ENCODE measurements at regions not wholly inside any gene's neighbourhood (a gene's known extent, or its start where the extent isn't known, plus 50 kb on each side); places are given as distances from the start of the nearest gene placed in this dataset.

DNA sequence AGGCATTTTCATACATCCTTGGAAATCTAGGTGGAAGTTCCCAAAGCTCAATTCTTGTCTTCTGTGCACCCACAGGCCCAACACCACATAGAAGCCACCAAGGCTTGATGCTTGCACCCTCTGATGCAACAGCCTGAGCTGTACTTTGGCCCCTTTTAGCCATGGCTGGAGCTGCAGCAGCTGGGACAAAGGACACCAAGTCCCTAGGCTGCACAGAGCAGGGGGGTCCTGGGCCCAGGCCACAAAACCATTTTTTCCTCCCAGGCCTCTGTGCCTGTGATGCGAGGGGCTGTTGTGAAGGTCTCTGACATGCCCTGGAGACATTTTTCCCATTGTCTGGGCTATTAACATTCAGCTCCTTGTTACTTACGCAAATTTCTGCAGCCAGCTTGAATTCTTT, 124.0 kb upstream of the S100G start:
- H4K12ac ChIP-seq (ENCODE audit: low read depth, low read length) = no peak overlapping the region

DNA sequence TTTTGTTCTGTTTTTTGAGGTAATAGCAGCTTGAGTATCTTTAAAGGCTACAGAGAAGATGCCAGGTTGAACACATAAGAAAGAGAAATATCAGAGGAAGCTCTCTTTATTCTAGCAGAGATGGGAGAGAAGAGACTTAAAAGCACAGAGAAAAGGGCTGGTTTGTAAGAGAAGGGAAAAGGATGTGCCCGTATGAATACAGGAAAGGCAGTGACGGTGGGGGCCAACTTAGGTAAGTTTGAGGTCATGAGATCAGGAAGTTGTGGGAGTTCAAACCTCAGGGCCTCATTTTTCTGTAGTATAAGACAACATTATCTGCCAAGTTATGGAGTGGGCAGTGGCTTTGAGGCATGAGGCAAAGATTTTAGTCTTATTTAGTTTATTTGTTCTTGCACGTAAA, 121.3 kb upstream of the S100G start:
- Histone ChIP-seq H3K27me3 (ENCODE audit: insufficient read depth, low read length) (no peaks in the 10 kb centered on the region), H3K18ac (ENCODE audit: low read length) (no peak overlapping the region), H3K9me3 (ENCODE audit: insufficient read depth, low read depth, low read length) (no peaks in the 10 kb centered on the region), H3K9ac (ENCODE audit: low read length) (no peak overlapping the region), H3K4me2 (ENCODE audit: low read length) (no peak overlapping the region), H3K4me1 (ENCODE audit: control insufficient read depth in 1 of 2, insufficient read depth in 2 of 2, low read length in 2 of 2) (no peaks in the 10 kb centered on the region), H4K8ac (ENCODE audit: low read depth, low read length) (no peak overlapping the region), H3K14ac (ENCODE audit: low read length) (no peak overlapping the region), H3K23ac (ENCODE audit: low read length) (no peak overlapping the region), H4K12ac (ENCODE audit: low read depth, low read length) (no peak overlapping the region), H2AK5ac (ENCODE audit: low read length) (no peak overlapping the region), H2AFZ (ENCODE audit: insufficient read depth, low read length, poor library complexity) (no peak overlapping the region), H3K79me1 (ENCODE audit: low read length) (no peaks in the 10 kb centered on the region), H3K4me3 (ENCODE audit: low read depth, low read length) (no peak overlapping the region), H2BK12ac (ENCODE audit: low read length) (no peak overlapping the region), H3K27ac (ENCODE audit: low read depth, low read length) (no peak overlapping the region), H2BK120ac (ENCODE audit: insufficient read depth, low read length, poor library complexity) (no peak overlapping the region), H4K91ac (ENCODE audit: low read depth, low read length) (no peak overlapping the region), H3K4ac (ENCODE audit: low read depth, low read length) (no peak overlapping the region), H3K79me2 (ENCODE audit: control insufficient read depth, insufficient read depth, low read length, poor library complexity) (no peaks in the 10 kb centered on the region), H3K36me3 (ENCODE audit: control insufficient read depth in 1 of 2, insufficient read depth in 2 of 2, low read length in 2 of 2) (no peaks in the 10 kb centered on the region), H2BK5ac (ENCODE audit: low read depth, low read length, poor library complexity) (no peak overlapping the region)
- no peak for DNase-seq
- WGBS (ENCODE audit: extremely low coverage, insufficient coverage, insufficient read length) = no CpG with 5 or more reads among the region's 3 CpGs

More for the DNA sequence above, 124.0 kb upstream of the S100G start:
- Histone ChIP-seq H4K91ac (ENCODE audit: low read depth, low read length) (no peak overlapping the region), H3K27me3 (ENCODE audit: insufficient read depth, low read length) (no peaks in the 10 kb centered on the region), H4K8ac (ENCODE audit: low read depth, low read length) (no peak overlapping the region), H3K23ac (ENCODE audit: low read length) (no peak overlapping the region), H3K4me2 (ENCODE audit: low read length) (no peak overlapping the region), H3K27ac (ENCODE audit: low read depth, low read length) (no peak overlapping the region), H3K4me1 (ENCODE audit: control insufficient read depth in 1 of 2, insufficient read depth in 2 of 2, low read length in 2 of 2) (no peaks in the 10 kb centered on the region), H3K79me2 (ENCODE audit: control insufficient read depth, insufficient read depth, low read length, poor library complexity) (no peaks in the 10 kb centered on the region), H2BK12ac (ENCODE audit: low read length) (no peak overlapping the region), H2AFZ (ENCODE audit: insufficient read depth, low read length, poor library complexity) (no peak overlapping the region), H3K4ac (ENCODE audit: low read depth, low read length) (no peak overlapping the region), H2AK5ac (ENCODE audit: low read length) (no peak overlapping the region), H2BK5ac (ENCODE audit: low read depth, low read length, poor library complexity) (no peak overlapping the region), H3K14ac (ENCODE audit: low read length) (no peak overlapping the region), H3K79me1 (ENCODE audit: low read length) (no peaks in the 10 kb centered on the region), H3K4me3 (ENCODE audit: low read depth, low read length) (no peak overlapping the region), H3K9ac (ENCODE audit: low read length) (no peak overlapping the region), H3K18ac (ENCODE audit: low read length) (no peak overlapping the region), H3K36me3 (ENCODE audit: control insufficient read depth in 1 of 2, insufficient read depth in 2 of 2, low read length in 2 of 2) (no peaks in the 10 kb centered on the region), H3K9me3 (ENCODE audit: insufficient read depth, low read depth, low read length) (no peaks in the 10 kb centered on the region), H2BK120ac (ENCODE audit: insufficient read depth, low read length, poor library complexity) (no peak overlapping the region)
- no CpG with 5 or more reads among the region's 2 CpGs for WGBS (ENCODE audit: extremely low coverage, insufficient coverage, insufficient read length)
- DNase-seq = no peak
